ENCODE measurements at regions not wholly inside any gene's neighbourhood (a gene's known extent, or its start where the extent isn't known, plus 50 kb on each side); places are given as distances from the start of the nearest gene placed in this dataset.

- POLR2A ChIA-PET, result no interaction called here
- no peaks in the 10 kb centered on the region for H3K9me3 Mint-ChIP-seq
- H3K27me3 Mint-ChIP-seq, result peaks cover 38% of the 10 kb centered on the region
- DNase-seq, result peak; percentile 55
- CTCF ChIA-PET, result interaction anchor here (1.7 kb wide), 1 partner anchor 373 kb away, joined by 8 read pairs; no protein-coding TSS in a partner anchor
- no peak overlapping the region for H3K4me3 Mint-ChIP-seq
- no peaks in the 10 kb centered on the region for H3K4me1 Mint-ChIP-seq
- no peak overlapping the region for H3K27ac Mint-ChIP-seq
- no peaks in the 10 kb centered on the region for H3K36me3 Mint-ChIP-seq (ENCODE audit: low read depth)
Observed at GRCh38 chr16:55944377-55944802, 69.2 kb upstream of the CES5A start.

GRCh38 chr16:55943267-55943666, 68.1 kb upstream of the CES5A start:
- H3K27me3 Mint-ChIP-seq, result peaks cover 41% of the 10 kb centered on the region
- H3K9me3 Mint-ChIP-seq, result no peaks in the 10 kb centered on the region
- H3K4me1 Mint-ChIP-seq, result no peaks in the 10 kb centered on the region
- ChIA-PET CTCF (interaction anchor here (1.7 kb wide), 1 partner anchor 375 kb away, joined by 8 read pairs; no protein-coding TSS in a partner anchor), POLR2A (no interaction called here)
- H3K36me3 Mint-ChIP-seq (ENCODE audit: low read depth), result no peaks in the 10 kb centered on the region
- no peak overlapping the region for H3K27ac Mint-ChIP-seq
- H3K4me3 Mint-ChIP-seq, result no peak overlapping the region
- no peak for DNase-seq

GRCh38 chr16:55942821-55943220, 67.6 kb upstream of the CES5A start:
- no peak overlapping the region for H3K4me3 Mint-ChIP-seq
- H3K4me1 Mint-ChIP-seq, result no peaks in the 10 kb centered on the region
- DNase-seq, result no peak
- no peak overlapping the region for H3K27ac Mint-ChIP-seq
- POLR2A ChIA-PET, result no interaction called here
- no peaks in the 10 kb centered on the region for H3K36me3 Mint-ChIP-seq (ENCODE audit: low read depth)
- H3K9me3 Mint-ChIP-seq, result no peaks in the 10 kb centered on the region
- CTCF ChIA-PET, result no interaction called here
- H3K27me3 Mint-ChIP-seq, result peaks cover 39% of the 10 kb centered on the region

- DNase-seq, result no peak
- CTCF ChIA-PET, result no interaction called here
- no peaks in the 10 kb centered on the region for H3K4me1 Mint-ChIP-seq
- POLR2A ChIA-PET, result no interaction called here
- no peak overlapping the region for H3K27ac Mint-ChIP-seq
- peaks cover 33% of the 10 kb centered on the region for H3K27me3 Mint-ChIP-seq
- no peaks in the 10 kb centered on the region for H3K36me3 Mint-ChIP-seq (ENCODE audit: low read depth)
- H3K4me3 Mint-ChIP-seq, result no peak overlapping the region
- H3K9me3 Mint-ChIP-seq, result no peaks in the 10 kb centered on the region
Observed at GRCh38 chr16:55941552-55941951, 66.4 kb upstream of the CES5A start.

- DNase-seq, result no peak
- ChIA-PET CTCF (no interaction called here), POLR2A (no interaction called here)
- Mint-ChIP-seq H3K4me1 (no peaks in the 10 kb centered on the region), H3K27me3 (peaks cover 27% of the 10 kb centered on the region), H3K27ac (no peak overlapping the region), H3K9me3 (no peaks in the 10 kb centered on the region), H3K4me3 (no peak overlapping the region), H3K36me3 (ENCODE audit: low read depth) (no peaks in the 10 kb centered on the region)
Observed at GRCh38 chr16:55938126-55938525, 63.0 kb upstream of the CES5A start.

GRCh38 chr16:55933038-55933437, 57.9 kb upstream of the CES5A start:
- CTCF ChIA-PET, result no interaction called here
- Mint-ChIP-seq H3K27me3 (no peaks in the 10 kb centered on the region), H3K36me3 (ENCODE audit: low read depth) (no peaks in the 10 kb centered on the region), H3K4me1 (no peaks in the 10 kb centered on the region), H3K27ac (no peak overlapping the region), H3K9me3 (no peaks in the 10 kb centered on the region), H3K4me3 (no peak overlapping the region)
- POLR2A ChIA-PET, result no interaction called here
- no peak for DNase-seq

GRCh38 chr16:55930036-55930435, 54.9 kb upstream of the CES5A start:
- DNase-seq, result no peak
- no peaks in the 10 kb centered on the region for H3K4me1 Mint-ChIP-seq
- H3K4me3 Mint-ChIP-seq, result no peak overlapping the region
- POLR2A ChIA-PET, result no interaction called here
- H3K36me3 Mint-ChIP-seq (ENCODE audit: low read depth), result no peaks in the 10 kb centered on the region
- H3K9me3 Mint-ChIP-seq, result no peaks in the 10 kb centered on the region
- CTCF ChIA-PET, result no interaction called here
- H3K27me3 Mint-ChIP-seq, result peaks cover 11% of the 10 kb centered on the region
- H3K27ac Mint-ChIP-seq, result no peak overlapping the region

GRCh38 chr16:55929181-55929580, 54.0 kb upstream of the CES5A start:
- POLR2A ChIA-PET, result no interaction called here
- no peak overlapping the region for H3K27ac Mint-ChIP-seq
- peaks cover 16% of the 10 kb centered on the region for H3K27me3 Mint-ChIP-seq
- H3K4me3 Mint-ChIP-seq, result no peak overlapping the region
- H3K36me3 Mint-ChIP-seq (ENCODE audit: low read depth), result no peaks in the 10 kb centered on the region
- no peaks in the 10 kb centered on the region for H3K4me1 Mint-ChIP-seq
- CTCF ChIA-PET, result no interaction called here
- H3K9me3 Mint-ChIP-seq, result no peaks in the 10 kb centered on the region
- no peak for DNase-seq

- DNase-seq, result no peak
- no peaks in the 10 kb centered on the region for H3K36me3 Mint-ChIP-seq (ENCODE audit: low read depth)
- H3K9me3 Mint-ChIP-seq, result no peaks in the 10 kb centered on the region
- H3K27ac Mint-ChIP-seq, result no peak overlapping the region
- peaks cover 37% of the 10 kb centered on the region for H3K27me3 Mint-ChIP-seq
- H3K4me1 Mint-ChIP-seq, result no peaks in the 10 kb centered on the region
- H3K4me3 Mint-ChIP-seq, result no peak overlapping the region
- ChIA-PET POLR2A (no interaction called here), CTCF (no interaction called here)
Observed at GRCh38 chr16:55925242-55925641, 50.1 kb upstream of the CES5A start.

All from activated CD4-positive, alpha-beta T cell treated with anti-CD3 and anti-CD28 coated beads, Interleukin-2, amount 10 ng/mL, durations not matched to agents 7 days and 5 days (primary cell).